Pancreas (tissue), 10 donors: ENCODE measurements at regions not wholly inside any gene's neighbourhood (a gene's known extent, or its start where the extent isn't known, plus 50 kb on each side); places are given as distances from the start of the nearest gene placed in this dataset.

Source experiments
- ATAC-seq, 4 donors: fragments of 200-7000 bp; cut with Tn5 transposase; one replicate each; pipeline versions ENCODE4 v1.8.0 to v1.9.1; 2020; ENCODE audit warnings: mild to moderate bottlenecking in 4 of 4, moderate library complexity in 4 of 4
- DNase-seq, 6 donors: peaks; one replicate each; pipeline ENCODE4 v3.0.0-alpha.2; 2020
- FAIRE-seq: peaks from 2 replicates; lab custom pipeline; 2012; peaks lifted over from hg19 to GRCh38; lab: Jason Lieb, UNC
- H3K27ac ChIP-seq, 4 donors: fragments of 200-600 bp; sonication (generic); 1 replicate in 3 of 4; 2 replicates in 1 of 4; pipeline versions ENCODE4 v1.5.0 to v1.8.0; 2020
- H3K27me3 ChIP-seq, 4 donors: fragments of 200-600 bp; one replicate each; pipeline ENCODE4 v1.8.0; 2021
- H3K36me3 ChIP-seq, 3 donors: fragments of 200-600 bp; sonication (generic) in 1 of 3; one replicate each; pipeline versions ENCODE4 v1.5.0 to v1.8.0; 2020 to 2021
- H3K4me1 ChIP-seq, 3 donors: fragments of 200-600 bp; one replicate each; pipeline ENCODE4 v1.8.0; 2021
- H3K4me3 ChIP-seq, 4 donors: fragments of 200-600 bp; sonication (generic) in 2 of 4; one replicate each; pipeline versions ENCODE4 v1.5.0 to v1.8.0; 2020 to 2021
- H3K9me3 ChIP-seq, 4 donors: fragments of 200-600 bp; one replicate each; pipeline ENCODE4 v1.8.0; 2021
- WGBS, 2 donors: extraction: QIAGEN DNeasy Blood & Tissue Kit; methylation state at CpG; one replicate each; pipeline ENCODE4 v1.1.7; 2013; 5-methylcytosine and 5-hydroxymethylcytosine counted together
- intact Hi-C, 3 donors: fragments of 100-400 bp; cut with DNase I; formaldehyde crosslinking; loops; one replicate each; pipeline versions ENCODE4 v1.11.1 to v1.14.2; 2022
- TF ChIP-seq, protein P1 (sequence below), 4 donors: fragments of 200-600 bp; sonication (generic) in 3 of 4; IDR thresholded peaks; one replicate each; pipeline versions ENCODE4 v1.5.0 to v1.8.0; 2021; ENCODE audit warnings: antibody characterized with exemption in 4 of 4
- donor health status: healthy with polysubstance abuse.
- donor health status: DM: no; HTN: no; CAD: no; lungs with moderate emphysema.
- donor health status: DM: no; HTN: no; CAD: no.
- donor health status: control.
- donor health status: control.
- donor health status: Bipolar disorder and iron deficiency.
- donor health status: DM: yes; HTN: yes; CAD: no.
- donor health status: DM: no; HTN: no; CAD: no.
- donor health status: DM: no; HTN: no; CAD: no.
- donor health status: DM: yes; HTN: yes; CAD: no.

DNA sequence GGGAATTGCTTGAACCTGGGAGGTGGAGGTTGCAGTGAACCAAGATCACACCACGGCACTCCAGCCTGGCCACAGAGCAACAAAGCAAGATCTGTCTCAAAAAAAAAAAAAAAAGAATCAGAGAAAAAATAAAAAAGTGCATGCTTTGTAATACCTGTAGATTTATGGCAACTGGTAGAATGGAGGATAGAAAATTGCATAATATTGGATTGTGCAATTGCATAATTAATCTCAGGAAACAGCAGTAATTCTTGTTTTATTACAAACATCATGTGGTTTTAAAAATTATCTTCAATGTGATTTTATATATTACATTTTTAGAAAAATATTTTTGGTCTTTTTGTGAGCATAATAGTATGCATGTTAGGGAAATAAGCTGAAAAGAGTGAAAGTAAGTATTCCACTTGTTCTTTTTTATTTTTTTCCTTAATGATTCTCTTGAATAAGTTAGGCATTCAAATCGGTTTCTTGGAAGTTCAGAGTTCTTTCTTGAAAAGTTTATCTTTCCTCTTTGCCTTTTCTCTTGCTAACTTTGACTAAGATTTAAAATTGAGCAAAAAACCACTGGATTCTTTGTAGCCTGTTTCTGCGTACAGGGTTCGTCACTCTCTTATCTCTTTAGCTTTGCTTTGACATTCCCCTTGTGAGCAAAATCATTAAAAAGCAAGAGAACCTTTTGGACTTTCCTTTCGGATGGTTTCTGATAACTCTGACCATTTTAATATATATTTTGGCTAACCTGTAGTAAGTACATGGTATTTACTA is 127.5 kb upstream of the ADAMTS5 start:
- H3K4me3 ChIP-seq, result no peak overlapping the region
- TF ChIP-seq, protein P1, sequence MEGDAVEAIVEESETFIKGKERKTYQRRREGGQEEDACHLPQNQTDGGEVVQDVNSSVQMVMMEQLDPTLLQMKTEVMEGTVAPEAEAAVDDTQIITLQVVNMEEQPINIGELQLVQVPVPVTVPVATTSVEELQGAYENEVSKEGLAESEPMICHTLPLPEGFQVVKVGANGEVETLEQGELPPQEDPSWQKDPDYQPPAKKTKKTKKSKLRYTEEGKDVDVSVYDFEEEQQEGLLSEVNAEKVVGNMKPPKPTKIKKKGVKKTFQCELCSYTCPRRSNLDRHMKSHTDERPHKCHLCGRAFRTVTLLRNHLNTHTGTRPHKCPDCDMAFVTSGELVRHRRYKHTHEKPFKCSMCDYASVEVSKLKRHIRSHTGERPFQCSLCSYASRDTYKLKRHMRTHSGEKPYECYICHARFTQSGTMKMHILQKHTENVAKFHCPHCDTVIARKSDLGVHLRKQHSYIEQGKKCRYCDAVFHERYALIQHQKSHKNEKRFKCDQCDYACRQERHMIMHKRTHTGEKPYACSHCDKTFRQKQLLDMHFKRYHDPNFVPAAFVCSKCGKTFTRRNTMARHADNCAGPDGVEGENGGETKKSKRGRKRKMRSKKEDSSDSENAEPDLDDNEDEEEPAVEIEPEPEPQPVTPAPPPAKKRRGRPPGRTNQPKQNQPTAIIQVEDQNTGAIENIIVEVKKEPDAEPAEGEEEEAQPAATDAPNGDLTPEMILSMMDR (IDR thresholded peaks at IDR 0.05), result no peak
- WGBS, 2 donors, result 54 to 55% methylated on average over 5 of the region's 5 CpGs
- H3K36me3 ChIP-seq, result no peaks in the 10 kb centered on the region
- FAIRE-seq (no peak), DNase-seq (no peak), ATAC-seq (no peak)
- H3K27ac ChIP-seq, result no peak overlapping the region
- no peaks in the 10 kb centered on the region for H3K27me3 ChIP-seq
- intact Hi-C loops, result no loop called here
- no peaks in the 10 kb centered on the region for H3K9me3 ChIP-seq
- no peaks in the 10 kb centered on the region for H3K4me1 ChIP-seq

DNA sequence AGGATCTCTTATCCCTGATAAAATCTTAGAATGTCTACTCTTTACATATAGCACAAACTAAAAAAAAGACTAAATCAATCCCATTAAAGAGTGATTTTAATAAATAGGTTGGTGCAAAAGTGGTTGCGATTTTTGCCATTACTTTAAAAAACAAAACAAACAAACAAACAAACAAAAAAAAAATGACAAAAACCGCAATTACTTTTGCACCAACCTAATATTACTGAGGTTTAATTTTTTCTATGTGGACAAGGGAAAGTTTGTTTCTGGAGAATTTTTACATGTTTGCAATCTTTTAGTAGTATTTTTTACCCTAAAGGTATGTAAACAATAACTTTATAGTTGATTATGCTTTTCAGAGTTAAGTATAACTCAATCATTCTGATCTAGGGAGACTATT is 119.7 kb upstream of the ADAMTS5 start:
- Histone ChIP-seq H3K27ac (no peak overlapping the region), H3K4me3 (no peak overlapping the region), H3K27me3 (no peaks in the 10 kb centered on the region), H3K4me1 (no peaks in the 10 kb centered on the region), H3K9me3 (no peaks in the 10 kb centered on the region), H3K36me3 (no peaks in the 10 kb centered on the region)
- TF ChIP-seq, protein P1 (IDR thresholded peaks at IDR 0.05), result no peak
- WGBS, 2 donors, result 76 to 87% methylated on average over 2 of the region's 2 CpGs
- no peak for FAIRE-seq
- intact Hi-C loops, result no loop called here
- ATAC-seq, result no peak
- no peak for DNase-seq

DNA sequence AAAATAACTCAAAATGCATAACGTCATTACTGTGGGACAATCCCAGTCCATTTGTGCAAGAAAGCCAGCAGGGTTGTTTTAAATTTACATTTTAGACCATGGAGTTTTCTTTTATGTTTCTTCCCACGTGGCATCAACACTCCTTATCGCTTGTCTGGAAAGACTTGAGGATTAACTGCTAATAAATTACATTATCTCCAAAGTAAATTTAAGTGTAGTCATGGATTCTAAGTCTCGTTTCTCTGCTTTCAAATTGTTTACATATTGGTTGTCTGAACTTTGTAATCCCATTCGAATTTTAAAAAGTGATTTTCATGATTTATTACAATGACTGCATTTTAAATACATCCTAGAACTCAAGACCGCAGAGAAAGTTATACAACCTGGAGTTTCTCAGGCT is 119.3 kb upstream of the ADAMTS5 start:
- DNase-seq (no peak), ATAC-seq (no peak), FAIRE-seq (no peak)
- WGBS, 2 donors, result 43 to 48% methylated on average over 6 of the region's 6 CpGs
- no peaks in the 10 kb centered on the region for H3K9me3 ChIP-seq
- TF ChIP-seq, protein P1 (IDR thresholded peaks at IDR 0.05), result no peak
- no peaks in the 10 kb centered on the region for H3K27me3 ChIP-seq
- no peak overlapping the region for H3K4me3 ChIP-seq
- no peaks in the 10 kb centered on the region for H3K36me3 ChIP-seq
- no peaks in the 10 kb centered on the region for H3K4me1 ChIP-seq
- no peak overlapping the region for H3K27ac ChIP-seq
- intact Hi-C loops, result no loop called here

DNA sequence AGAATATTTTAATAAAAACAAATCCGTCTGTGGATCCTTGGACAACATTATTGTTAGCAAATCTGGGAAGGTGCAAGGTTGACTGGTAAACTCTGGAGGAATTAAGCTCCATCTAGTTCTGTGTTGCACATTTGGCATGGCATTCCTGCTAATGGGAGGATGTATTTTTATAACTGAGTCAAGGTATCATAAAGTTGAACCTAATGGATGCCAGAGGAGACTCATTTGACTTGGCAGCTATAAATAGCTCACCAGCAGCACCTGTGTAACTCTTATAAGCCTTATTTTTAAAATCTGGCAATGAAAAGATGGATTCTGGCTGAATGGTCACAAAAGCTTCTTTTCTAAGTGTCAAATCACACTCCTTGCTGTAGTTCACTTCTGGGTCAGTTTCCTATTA is 118.5 kb upstream of the ADAMTS5 start:
- H3K4me3 ChIP-seq, result no peak overlapping the region
- TF ChIP-seq, protein P1 (IDR thresholded peaks at IDR 0.05), result no peak
- 90 to 97% methylated on average over 1 of the region's 1 CpG for WGBS, 2 donors
- no peaks in the 10 kb centered on the region for H3K9me3 ChIP-seq
- ATAC-seq (no peak), DNase-seq (no peak), FAIRE-seq (no peak)
- intact Hi-C loops, result no loop called here
- no peak overlapping the region for H3K27ac ChIP-seq
- no peaks in the 10 kb centered on the region for H3K27me3 ChIP-seq
- no peaks in the 10 kb centered on the region for H3K36me3 ChIP-seq
- H3K4me1 ChIP-seq, result no peaks in the 10 kb centered on the region

DNA sequence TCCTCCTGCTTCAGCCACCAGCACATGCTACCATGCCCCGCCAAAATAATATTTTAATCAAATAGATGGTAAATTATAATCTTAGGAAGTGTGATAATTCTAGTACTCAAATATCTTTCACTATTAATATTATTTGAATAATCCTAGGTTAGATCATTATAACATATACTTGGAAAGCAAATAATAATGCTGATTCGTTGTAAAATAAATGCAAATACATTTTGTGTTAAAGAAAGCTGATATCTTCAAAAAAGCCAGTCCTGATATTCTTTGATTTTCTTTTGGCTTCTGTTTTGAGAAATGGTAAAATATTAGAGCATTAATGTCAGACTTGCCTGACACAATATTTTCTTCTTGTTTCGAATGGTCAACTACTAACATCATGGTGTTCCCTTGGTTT is 116.3 kb upstream of the ADAMTS5 start:
- FAIRE-seq (no peak), ATAC-seq (no peak), DNase-seq (no peak)
- TF ChIP-seq, protein P1 (IDR thresholded peaks at IDR 0.05), result no peak
- Histone ChIP-seq H3K27ac (no peak overlapping the region), H3K9me3 (no peaks in the 10 kb centered on the region), H3K4me3 (no peak overlapping the region), H3K27me3 (no peaks in the 10 kb centered on the region), H3K36me3 (no peaks in the 10 kb centered on the region), H3K4me1 (no peaks in the 10 kb centered on the region)
- WGBS, 2 donors, result 82 to 90% methylated on average over 3 of the region's 3 CpGs
- intact Hi-C loops, result no loop called here
